ENCODE measurements at regions not wholly inside any gene's neighbourhood (a gene's known extent, or its start where the extent isn't known, plus 50 kb on each side); places are given as distances from the start of the nearest gene placed in this dataset.
A peak's percentile ranks its signal among the peaks of the same experiment; 100 is the strongest.
"Not testable (repeated sequence)": the region's sequence is repeated elsewhere in the genome, so short reads cannot be mapped to it uniquely, and the experiment has no call there.

DNA sequence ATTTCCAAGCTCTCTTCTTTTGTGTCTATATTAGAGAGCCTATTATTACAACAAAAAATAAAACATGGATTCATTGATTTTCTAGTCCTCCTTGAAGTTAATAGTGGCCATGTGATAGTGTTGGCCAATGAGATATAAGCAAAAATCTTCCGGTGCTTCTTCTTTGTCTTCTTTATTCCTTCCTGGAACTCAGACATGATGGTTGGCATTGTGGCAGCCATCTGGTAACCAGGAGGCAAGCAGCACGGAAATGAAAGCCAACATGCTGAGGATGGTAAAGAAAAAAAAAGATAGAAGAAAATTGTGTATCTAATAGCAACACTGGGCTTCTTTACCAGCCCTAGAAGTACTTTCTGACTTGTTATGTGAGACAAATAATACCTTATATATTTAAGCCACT is 50.8 kb upstream of the SEL1L start:
- DNase-seq = no peak

- no peak for DNase-seq
Measured at GRCh38 chr14:81589381-81590065, 55.9 kb upstream of the SEL1L start.

GRCh38 chr14:81591266-81591665 is 57.6 kb upstream of the SEL1L start:
- no peak for DNase-seq

GRCh38 chr14:81594012-81594411 is 60.4 kb upstream of the SEL1L start:
- DNase-seq = no peak

DNA sequence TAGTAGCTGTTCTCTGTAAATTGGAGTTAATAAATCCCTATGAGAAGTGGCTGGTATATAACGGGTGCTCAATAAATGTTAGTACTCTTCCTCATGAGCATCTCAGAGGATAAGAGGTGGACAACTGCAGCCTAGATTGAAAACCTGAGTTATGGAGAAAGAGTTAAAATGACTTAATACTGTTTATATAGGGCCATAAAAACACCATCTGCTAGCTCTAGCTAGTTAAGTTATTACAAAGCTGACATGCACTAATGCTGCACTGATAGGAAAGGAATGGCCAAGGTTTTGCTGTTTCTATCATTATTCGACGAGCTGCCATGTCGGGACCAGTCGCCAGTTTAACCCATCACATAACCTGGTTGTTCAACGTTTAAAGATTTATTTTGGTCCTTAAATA is 72.0 kb upstream of the SEL1L start:
- no peak for DNase-seq

DNA sequence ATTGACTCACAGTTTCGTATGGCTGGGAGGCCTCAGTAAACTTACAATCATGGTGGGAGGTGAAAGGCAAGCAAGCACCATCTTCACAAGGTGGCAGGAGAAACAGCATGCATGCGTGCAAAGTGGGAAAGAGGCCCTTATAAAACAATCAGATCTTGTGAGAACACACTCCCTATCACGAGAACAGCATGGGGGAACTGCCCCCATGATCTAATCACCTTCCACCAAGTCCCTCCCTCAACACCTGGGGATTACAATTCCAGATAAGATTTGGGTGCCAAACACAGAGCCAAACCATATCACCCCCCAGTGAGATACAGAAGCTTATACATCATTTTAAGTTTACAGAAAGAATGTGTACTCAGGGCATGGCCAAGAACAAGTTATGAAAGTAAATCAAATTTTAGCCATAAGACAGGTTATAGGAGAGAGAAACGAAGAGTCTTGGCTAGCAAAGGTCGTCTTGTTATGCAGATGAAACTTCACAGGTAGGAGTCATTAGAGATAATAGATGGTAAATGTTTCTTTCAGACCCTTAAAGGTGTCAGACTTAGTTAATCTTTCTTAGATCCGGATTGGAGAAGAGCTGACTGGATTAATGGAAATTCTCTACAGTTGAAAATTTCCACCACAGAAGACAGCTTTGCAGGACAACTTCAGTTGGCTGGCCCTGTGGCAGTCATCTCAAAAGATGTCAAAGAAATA is 79.8 kb upstream of the SEL1L start:
- no peak for DNase-seq

DNA sequence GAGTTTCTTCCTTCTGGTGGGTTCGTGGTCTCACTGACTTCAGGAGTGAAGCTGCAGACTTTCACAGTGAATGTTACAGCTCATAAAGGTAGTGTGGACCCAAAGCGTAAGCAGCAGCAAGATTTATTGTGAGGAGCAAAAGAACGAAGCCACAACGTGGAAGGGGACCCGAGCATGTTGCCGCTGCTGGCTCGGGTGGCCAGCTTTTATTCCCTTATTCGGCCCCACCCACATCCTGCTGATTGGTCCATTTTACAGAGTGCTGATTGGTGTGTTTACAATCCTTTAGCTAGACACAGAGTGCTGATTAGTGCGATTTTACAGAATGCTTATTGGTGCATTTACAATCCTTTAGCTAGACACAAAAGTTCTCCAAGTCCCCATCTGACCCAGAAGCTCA is 80.6 kb upstream of the SEL1L start:
- DNase-seq = not testable (repeated sequence)

DNA sequence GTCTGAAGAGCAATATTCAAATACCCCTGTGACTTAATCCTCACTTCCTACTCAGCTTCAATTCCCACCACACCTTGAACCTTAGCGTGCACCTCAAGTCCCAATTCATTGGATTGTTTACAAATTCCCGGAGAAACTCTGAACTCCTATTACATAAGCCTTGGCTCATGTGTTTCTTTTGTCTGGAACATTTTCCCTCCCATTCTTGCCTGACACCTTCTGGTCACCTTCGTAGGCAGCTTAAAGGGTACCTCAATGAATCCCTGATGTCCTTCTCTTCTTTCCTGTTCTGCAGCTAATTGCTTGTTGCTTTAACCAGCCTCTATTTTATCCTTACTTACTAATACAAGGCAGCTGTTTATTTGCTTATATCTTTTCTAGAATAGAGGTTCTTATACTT is 85.0 kb upstream of the SEL1L start:
- no peak for DNase-seq

DNA sequence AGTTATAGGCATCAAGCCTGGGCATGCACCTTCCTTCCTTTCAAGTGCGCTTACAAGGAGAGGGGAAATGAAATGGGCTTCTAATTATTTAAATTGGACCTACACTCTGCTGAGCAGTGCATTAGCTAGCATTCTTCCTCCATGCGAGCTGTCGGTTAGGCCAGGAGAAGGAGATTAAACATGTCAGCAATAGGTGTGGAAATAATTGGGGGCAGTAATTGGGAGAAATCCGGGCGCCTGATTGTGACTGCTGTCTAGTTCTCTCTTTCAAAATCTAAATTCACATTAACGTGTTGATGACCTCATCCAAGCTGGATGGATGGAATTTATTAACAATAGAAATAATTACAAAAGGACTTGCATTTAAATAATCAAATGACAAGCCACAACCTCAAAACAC is 86.2 kb upstream of the SEL1L start:
- no peak for DNase-seq

DNA sequence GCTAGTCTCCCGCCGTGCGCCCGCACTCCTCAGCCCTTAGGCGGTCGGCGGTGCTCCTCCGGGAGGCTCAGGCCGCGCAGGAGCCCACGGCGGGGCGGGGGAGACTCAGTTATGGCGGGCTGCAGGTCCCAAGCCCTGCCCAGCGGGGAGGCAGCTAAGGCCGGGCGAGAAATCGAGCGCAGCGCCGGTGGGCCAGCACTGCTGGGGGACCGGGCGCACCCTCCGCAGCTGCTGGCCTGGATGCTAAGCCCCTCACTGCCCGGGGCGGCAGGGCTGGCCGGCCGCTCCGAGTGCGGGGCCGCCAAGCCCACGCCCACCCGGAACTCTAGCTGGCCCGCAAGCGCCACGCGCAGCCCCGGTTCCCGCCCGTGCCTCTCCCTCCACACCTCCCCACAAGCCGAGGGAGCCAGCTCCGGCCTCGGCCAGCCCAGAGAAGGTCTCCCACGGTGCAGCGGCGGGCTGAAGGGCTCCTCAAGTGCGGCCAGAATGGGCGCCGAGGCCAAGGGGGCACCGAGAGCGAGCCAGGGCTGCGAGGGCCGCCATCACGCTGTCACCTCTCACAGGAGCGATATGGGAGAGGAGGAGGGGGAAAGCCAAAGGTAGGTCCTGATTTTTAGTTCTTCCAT is 90.2 kb upstream of the SEL1L start:
- not testable (repeated sequence) for DNase-seq

- DNase-seq = peak; percentile 13 to 59 (median 58)
Measured at GRCh38 chr14:81625343-81625742, 91.7 kb upstream of the SEL1L start.

GRCh38 chr14:81632157-81632556 is 98.5 kb upstream of the SEL1L start:
- DNase-seq = no peak

DNA sequence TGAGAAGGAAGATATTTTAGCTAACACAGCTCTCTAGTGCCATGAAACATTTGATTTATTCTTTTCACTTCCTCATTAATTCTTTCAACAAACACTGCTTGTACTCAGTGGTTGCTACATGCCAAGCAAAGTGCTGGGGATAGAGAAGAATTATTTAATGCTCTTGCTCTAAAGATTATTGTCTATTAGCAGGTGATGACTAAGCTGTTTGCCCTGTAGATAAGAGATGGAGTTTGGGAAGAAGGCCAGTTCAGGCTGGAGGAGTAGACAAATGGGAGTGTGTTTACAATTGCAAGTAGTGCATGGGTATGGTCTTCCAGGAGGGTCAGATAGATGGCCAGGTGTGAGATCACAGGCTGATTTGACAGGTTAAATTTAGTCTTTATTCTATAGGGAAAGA is 99.8 kb upstream of the SEL1L start:
- peak in 1 of 3 donors; percentile 3 for DNase-seq

GRCh38 chr14:81637639-81638038 is 104.0 kb upstream of the SEL1L start:
- no peak for DNase-seq

GRCh38 chr14:81638656-81639280 is 105.1 kb upstream of the SEL1L start:
- no peak for DNase-seq

DNA sequence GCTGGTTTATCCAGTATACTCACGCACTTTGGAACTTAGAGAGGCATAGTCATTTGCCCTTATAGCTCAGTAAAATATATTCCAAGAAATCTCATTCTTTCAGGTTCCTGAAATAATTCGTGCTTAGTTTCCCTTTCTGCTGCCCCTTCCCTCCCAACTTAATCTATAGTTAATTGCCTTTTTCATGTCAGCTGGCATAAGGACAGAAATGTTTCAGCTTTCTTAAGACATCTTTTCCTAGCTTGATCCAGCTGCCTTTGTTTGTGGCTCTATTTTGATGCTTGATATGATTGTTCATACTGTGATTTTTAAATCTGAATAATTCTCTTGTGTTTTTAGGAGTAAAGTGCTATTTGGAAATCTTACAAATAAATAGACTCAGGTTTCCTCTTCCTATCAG is 120.0 kb upstream of the SEL1L start:
- DNase-seq = no peak

DNA sequence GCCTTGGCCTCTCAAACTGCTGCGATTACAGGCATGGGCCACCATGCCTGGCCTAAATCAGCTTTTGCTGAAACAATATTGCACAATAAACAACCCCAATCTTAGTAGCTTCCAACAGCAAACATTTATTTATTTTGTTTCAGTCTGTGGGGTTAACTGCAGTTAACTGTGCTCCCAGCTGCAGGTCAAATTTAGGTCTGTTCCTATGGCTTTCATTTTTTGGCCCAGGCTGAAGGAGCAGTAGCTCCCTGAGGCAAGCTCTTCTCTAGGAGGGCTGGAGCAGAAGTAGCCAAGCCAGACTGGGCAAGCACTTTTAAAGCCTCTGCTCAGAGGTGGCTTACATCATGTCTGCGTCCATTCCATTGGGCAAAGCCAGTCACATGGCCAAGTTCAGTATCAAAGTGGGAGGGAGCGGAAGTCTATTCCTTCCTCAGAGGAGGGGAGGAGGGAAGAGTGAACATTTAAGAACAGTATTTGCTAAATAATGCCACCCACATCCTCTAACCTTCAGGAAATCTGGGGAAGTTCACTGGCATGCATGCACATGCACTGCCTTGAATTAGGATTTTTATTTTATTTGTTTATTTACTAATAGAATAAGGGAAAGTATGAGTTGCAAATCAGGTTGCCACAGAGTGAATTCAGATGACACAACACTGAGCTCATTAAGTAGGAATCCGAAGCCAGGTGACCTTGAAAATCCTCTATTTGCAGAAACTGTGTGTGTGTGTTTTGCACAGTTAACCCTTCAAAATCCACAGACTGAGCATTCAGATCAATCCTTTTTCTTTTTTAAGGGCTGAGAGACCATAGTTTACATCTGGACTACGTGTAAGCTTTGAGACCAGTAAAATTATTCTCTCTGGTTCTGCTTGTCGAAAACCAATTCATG is 122.0 kb upstream of the SEL1L start:
- peak in 1 of 3 donors; percentile 0 for DNase-seq

GRCh38 chr14:81656811-81657210 is 123.2 kb upstream of the SEL1L start:
- no peak for DNase-seq

DNA sequence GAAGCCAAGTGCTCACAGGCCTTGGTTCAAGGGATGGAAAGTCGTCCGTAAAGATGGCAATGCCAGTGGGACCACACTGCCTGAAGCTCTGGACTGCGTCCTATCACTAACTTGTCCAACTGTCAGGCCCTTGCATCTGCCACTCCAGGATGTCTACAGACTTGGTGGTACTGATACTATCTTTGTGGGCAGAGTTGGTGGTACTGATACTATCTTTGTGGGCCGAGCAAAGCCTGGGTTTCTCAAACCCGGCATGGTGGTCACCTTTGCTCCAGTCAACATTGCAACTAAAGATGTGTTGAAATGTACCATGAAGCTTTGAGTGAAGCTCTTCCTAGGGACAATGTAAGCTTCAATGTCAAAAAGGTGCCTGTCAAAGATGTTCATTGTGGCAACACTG is 128.4 kb upstream of the SEL1L start:
- DNase-seq = no peak

GRCh38 chr14:81662570-81663197 is 129.0 kb upstream of the SEL1L start:
- DNase-seq = no peak

DNA sequence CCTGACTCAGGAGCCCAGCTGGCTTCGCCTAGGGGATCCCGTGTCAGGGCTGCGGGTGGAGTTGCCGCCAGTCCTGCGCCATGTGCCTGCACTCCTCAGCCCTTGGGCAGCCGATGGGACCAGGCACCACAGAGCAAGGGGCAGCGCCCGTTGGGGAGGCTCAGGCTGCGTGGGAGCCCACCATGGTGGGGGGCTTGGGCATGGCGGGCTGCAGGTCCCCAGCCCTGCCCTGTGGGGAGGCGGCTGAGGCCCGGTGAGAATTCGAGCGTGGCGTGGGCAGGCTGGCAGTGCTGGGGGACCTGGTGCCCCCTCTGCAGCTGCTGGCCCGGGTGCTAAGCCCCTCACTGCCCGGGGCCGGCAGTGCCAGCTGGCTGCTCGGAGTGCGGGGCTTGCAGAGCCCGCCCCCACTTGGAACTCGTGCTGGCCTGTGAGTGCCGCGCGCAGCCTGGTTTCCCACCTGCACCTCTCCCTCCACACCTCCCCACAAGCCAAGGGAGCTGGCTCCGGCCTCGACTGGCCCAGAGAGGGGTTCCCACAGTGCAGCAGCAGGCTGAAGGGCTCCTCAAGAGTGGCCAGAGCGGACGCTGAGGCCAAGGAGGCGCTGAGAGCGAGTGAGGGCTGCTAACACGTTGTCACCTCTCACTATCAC is 135.1 kb upstream of the SEL1L start:
- no peak for DNase-seq

DNA sequence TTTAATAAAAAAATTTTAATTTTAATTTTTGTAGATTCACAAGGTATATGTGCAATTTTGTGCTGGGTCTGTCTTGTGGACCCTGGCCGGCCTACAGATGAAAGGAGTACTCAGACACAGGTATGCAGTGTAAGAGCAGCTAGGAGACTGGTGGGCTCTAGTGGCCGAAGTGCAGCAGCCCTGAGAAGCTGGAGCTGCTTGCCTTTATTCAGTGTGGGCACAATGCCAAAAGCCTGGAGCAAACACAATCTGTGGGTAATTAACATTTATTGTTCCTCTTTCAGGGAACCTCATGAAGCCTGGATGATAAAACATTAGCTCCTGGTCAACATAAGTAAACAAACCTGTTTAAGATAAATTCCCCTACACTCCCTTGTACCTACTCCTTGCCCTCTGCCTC is 135.7 kb upstream of the SEL1L start:
- DNase-seq = no peak

Measured in suppressor macrophage treated with lipopolysaccharide for 1 hour (primary cell).